GM12892 (cell line): ENCODE measurements at regions not wholly inside any gene's neighbourhood (a gene's known extent, or its start where the extent isn't known, plus 50 kb on each side); places are given as distances from the start of the nearest gene placed in this dataset.

ENCODE experiments used
- POLR2A ChIP-seq: IDR thresholded peaks from 2 replicates; pipeline ENCODE4 v1.6.1; 2011; ENCODE audit warnings: low read depth, low read length, control low read depth
- POLR2AphosphoS5 ChIP-seq: IDR thresholded peaks from 2 replicates; pipeline ENCODE4 v1.6.1; 2011; ENCODE audit warnings: low read depth, low read length, control low read depth

DNA sequence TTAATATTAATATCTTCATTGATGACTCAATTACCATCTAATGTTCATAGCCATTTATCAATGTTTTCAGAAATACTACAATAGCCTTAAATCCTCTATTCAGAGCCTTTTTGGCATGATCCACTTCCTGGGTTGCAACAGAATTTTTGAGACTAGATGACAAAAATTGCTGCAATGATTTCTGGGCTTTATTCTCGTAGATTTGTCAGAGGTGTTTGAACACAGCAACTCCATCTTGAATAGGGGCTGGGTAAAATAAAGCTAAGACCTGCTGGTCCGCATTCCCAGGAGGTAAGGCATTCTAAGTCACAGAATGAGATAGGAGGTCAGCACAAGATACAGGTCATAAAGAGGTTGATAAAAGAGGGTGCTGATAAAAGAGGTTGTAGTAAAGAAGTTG is 165.8 kb upstream of the CNOT2 start:
- TF ChIP-seq POLR2A (no peak), POLR2AphosphoS5 (no peak)
